ENCODE measurements at regions not wholly inside any gene's neighbourhood (a gene's known extent, or its start where the extent isn't known, plus 50 kb on each side); places are given as distances from the start of the nearest gene placed in this dataset.
A peak's percentile ranks its signal among the peaks of the same experiment; 100 is the strongest.
"Not testable (repeated sequence)": the region's sequence is repeated elsewhere in the genome, so short reads cannot be mapped to it uniquely, and the experiment has no call there.

- no peak for DNase-seq
Measured at GRCh38 chr2:11923935-11924334, 177.5 kb downstream of the LPIN1 start.

GRCh38 chr2:11925295-11926066 lies 179.0 kb downstream of the LPIN1 start:
- no peak for DNase-seq

- DNase-seq: no peak
Measured at GRCh38 chr2:11930211-11930761, 183.9 kb downstream of the LPIN1 start.

- DNase-seq: no peak
Measured at GRCh38 chr2:11932048-11932512, 185.6 kb downstream of the LPIN1 start.

- DNase-seq: no peak
Measured at GRCh38 chr2:11932962-11933361, 186.5 kb downstream of the LPIN1 start.

- no peak for DNase-seq
Measured at GRCh38 chr2:11933854-11934253, 187.4 kb downstream of the LPIN1 start.

DNA sequence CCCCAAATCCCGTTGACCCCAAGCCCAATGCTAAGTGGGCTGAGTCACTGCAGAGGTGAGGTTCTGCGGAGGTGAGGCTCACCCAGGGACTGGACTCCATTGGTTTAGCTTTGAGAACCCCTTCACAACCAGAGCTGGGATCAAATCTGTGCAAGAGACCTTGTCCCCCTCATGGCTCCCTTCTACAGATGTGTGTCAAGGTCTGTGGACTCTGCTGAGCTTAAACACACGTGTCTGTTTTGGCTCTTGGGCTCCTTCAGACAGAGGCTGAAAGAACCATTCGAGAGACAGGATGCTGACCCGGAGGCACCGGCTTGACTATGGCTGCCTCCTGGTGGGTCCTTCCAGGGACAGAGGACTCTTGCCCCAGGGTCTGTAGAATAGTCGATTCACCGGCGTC lies 190.3 kb downstream of the LPIN1 start:
- DNase-seq: no peak

- DNase-seq: no peak
Measured at GRCh38 chr2:11938196-11938595, 191.8 kb downstream of the LPIN1 start.

DNA sequence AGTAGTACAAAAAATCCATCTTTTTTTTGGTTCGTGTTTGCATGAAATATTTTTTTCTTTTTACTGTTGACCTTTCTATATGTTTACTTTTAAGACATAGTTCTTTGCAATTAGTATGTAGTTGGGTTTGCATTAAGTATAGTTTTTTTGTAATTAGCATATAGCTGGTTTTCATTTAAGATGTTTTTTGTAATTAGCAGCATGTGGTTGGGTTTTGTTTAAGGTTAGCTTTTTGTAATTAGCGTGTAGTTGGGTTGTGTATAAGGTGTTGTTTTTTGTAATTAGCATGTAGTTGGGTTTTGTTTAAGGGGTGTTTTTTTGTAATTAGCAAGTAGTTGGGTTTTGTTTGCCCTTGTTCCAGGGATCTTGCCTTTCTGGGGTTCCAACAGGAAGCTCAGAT lies 193.1 kb downstream of the LPIN1 start:
- DNase-seq: no peak

- no peak for DNase-seq
Measured at GRCh38 chr2:11940121-11940743, 193.8 kb downstream of the LPIN1 start.

GRCh38 chr2:11940799-11941198 lies 194.4 kb downstream of the LPIN1 start:
- DNase-seq: no peak

GRCh38 chr2:11941201-11942177 lies 195.1 kb downstream of the LPIN1 start:
- no peak for DNase-seq

- DNase-seq: no peak
Measured at GRCh38 chr2:11942178-11942569, 195.7 kb downstream of the LPIN1 start.

- no peak for DNase-seq
Measured at GRCh38 chr2:11944311-11944710, 197.9 kb downstream of the LPIN1 start.

GRCh38 chr2:11945139-11946126 lies 199.0 kb downstream of the LPIN1 start:
- DNase-seq: peak; percentile 28

DNA sequence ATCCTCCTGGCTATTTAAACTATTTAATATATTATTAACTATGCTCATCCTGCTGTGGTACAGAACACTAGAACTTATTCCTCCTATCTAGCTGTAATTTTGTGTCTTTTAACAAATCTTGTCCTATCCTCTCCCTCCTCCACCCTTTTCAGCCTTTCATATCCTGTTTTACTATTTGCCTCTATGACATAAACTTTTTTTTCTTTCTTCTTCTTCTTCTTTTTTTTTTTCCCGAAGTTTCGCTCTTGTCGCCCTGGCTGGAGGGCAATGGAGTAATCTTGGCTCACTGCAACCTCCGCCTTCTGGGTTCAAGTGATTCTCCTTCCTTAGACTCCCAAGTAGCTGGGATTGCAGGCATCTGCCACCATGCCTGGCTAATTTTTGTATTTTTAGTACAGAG lies 201.5 kb downstream of the LPIN1 start:
- DNase-seq: no peak

DNA sequence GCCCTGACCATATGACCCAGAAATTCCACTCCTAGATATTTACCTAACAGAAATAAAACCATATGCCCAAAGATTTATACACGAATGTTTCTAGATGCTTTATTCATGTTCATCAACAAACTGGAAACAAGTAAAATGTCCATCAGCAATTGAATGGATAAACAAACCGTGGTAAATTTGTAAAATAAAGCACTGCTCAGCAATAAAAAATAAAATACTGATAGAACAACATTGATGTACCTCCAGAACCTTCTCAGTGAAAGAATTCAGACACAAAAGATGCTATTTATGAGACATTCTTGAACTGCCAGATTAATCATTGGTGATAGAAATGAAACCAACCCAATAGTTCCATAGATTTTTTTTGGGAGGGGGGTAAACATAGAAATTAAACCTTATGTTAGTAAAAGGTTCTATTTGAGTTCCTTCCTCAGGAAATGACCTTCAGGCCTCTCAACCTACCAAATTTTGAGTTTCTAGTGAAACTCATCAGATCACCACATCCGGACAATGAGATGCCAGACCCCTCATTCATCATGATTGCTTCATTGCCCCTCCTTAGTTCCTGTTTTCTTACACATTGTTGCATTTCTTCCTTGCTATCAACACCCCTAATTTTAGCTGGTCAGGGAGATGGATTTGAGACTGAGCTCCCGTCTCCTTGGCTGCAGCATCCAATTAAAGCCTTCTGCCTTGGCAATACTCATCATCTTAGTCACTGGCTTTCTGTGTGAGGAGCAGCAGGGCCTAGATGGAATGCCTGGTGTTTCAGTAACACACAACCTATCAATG lies 203.5 kb downstream of the LPIN1 start:
- DNase-seq: no peak

- no peak for DNase-seq
Measured at GRCh38 chr2:11950896-11951295, 204.5 kb downstream of the LPIN1 start.

- not testable (repeated sequence) for DNase-seq
Measured at GRCh38 chr2:11951492-11951891, 205.1 kb downstream of the LPIN1 start.

- DNase-seq: no peak
Measured at GRCh38 chr2:11953258-11953657, 206.8 kb downstream of the LPIN1 start.

DNA sequence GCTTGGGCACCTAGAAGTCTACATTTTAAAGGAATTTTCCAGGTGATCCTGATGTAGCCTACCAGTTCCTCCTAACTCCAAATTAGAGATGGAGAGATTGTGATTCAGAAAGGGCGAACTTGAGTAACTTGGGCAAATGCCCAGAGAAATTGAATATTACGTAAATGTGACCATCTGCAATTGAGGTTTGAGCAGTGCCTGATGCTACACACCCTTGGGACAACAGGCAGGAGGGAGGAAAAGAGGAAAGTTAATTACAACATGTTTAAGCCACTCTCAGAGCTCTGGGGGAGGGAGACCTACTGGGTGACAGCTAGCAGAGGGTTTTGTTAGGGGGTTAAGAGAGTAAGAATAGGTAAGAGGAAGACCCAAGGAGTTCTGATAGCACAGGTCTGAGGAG lies 208.9 kb downstream of the LPIN1 start:
- no peak for DNase-seq

Measured in activated naive CD4-positive, alpha-beta T cell treated with Interleukin-2 at 50 U/mL for 16 hours (primary cell).